ENCODE measurements at regions not wholly inside any gene's neighbourhood (a gene's known extent, or its start where the extent isn't known, plus 50 kb on each side); places are given as distances from the start of the nearest gene placed in this dataset.

DNA sequence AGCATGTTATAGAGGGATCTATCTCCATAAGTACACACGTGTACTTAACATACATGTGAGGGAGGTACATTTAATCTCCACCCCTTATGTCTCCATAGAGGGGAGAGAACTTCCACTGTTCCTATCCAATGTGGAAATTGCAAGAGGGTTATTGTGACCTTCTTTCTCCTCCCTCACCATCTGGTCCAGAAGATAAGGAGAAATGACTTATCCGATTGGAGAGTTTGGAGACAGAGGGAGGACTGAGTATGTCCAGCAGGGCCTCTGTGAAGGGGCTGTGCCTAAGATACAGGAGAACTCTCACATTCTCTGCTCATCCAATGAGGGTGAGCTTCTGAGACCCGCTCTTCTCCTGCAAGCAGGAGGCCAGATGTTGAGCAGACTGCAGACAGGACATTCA is 113.1 kb downstream of the QDPR start:
- TF ChIP-seq, protein P1, sequence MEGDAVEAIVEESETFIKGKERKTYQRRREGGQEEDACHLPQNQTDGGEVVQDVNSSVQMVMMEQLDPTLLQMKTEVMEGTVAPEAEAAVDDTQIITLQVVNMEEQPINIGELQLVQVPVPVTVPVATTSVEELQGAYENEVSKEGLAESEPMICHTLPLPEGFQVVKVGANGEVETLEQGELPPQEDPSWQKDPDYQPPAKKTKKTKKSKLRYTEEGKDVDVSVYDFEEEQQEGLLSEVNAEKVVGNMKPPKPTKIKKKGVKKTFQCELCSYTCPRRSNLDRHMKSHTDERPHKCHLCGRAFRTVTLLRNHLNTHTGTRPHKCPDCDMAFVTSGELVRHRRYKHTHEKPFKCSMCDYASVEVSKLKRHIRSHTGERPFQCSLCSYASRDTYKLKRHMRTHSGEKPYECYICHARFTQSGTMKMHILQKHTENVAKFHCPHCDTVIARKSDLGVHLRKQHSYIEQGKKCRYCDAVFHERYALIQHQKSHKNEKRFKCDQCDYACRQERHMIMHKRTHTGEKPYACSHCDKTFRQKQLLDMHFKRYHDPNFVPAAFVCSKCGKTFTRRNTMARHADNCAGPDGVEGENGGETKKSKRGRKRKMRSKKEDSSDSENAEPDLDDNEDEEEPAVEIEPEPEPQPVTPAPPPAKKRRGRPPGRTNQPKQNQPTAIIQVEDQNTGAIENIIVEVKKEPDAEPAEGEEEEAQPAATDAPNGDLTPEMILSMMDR (conservative IDR thresholded peaks at IDR 0.05; ENCODE audit: low read length) = no peak
- no peak for TF ChIP-seq EZH2phosphoT487 (IDR thresholded peaks at IDR 0.05; ENCODE audit: borderline replicate concordance)

All from Loucy (cell line).